HG02973 (cell line): ENCODE measurements at regions not wholly inside any gene's neighbourhood (a gene's known extent, or its start where the extent isn't known, plus 50 kb on each side); places are given as distances from the start of the nearest gene placed in this dataset.

ENCODE experiments used
- ATAC-seq: cut with Tn5 transposase; IDR thresholded peaks from one replicate; pipeline ENCODE4 v1.9.1; 2021; ENCODE audit warnings: moderate library complexity; ENCODE audit not compliant: unreplicated experiment

DNA sequence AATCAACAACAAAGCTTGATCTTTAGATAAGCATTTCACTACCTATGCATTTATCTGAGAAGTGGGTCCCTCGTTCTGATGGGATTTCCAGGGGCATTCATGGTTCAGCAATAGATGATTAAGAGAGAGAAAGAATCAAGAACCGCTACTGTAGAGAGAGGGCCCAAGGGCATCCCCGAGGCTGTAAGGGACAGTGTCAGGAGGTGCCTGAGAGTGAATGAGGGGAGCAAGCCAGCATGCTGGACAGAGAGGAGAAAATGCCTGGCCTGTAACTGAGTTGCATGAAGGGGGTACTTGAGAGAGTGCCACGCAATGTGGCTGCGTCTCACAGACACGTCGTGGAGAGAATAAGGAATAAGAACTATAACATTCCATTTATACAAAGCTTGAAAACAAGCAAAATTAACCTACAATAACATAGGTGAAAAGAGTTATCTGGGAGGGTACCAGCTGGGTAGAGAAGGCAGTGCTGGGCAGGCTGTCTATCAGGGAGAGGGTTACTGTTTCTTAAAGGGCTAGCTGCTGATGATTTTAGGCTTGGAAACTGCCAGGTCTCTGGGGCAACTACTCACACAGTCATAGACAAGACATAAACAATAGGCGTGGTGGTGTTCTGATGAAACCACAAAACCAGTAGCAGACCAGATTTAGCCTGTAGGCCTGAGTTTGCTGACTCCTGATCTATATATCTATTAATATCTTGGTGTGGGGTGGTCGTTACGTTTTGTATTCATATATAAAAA is 374.6 kb upstream of the CFAP20DC start:
- ATAC-seq: no peak

DNA sequence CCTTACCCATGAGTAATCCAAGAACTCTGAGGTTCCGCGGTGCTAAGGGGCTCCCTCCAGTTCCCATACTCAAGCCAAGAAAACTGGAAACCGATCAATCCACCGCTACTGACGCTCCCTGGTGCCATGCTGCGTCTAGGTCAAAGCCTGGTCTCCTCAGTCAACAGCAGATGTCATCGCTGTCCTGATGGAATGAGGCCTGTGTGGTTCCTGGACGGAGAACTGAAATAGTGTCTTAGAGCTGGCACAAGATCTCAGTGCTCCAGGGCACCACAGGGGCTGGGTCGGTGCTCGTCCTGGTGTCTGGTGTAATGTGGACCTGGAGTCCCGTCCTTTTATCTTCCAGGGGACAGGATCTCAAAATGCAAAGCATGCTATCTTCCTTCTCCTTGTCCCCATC is 373.9 kb upstream of the CFAP20DC start:
- no peak for ATAC-seq

DNA sequence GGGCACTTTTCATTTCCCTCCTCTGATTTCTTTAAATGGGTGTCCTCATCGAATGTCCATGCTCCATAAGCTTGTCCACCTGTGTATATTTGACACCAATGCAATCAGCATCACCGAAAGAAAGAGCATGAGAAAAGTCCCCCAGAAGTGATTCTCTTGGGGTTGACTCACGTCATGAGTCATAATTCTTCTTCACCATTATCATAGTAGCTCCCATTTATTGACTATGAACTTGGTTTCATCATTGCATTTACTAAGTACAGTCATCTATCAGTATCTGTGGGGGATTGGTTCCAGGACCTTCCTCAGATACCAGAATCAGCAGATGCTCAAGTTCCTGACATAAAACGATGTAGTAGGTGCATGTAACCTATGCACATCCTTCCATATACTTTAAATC is 372.5 kb upstream of the CFAP20DC start:
- ATAC-seq: no peak

DNA sequence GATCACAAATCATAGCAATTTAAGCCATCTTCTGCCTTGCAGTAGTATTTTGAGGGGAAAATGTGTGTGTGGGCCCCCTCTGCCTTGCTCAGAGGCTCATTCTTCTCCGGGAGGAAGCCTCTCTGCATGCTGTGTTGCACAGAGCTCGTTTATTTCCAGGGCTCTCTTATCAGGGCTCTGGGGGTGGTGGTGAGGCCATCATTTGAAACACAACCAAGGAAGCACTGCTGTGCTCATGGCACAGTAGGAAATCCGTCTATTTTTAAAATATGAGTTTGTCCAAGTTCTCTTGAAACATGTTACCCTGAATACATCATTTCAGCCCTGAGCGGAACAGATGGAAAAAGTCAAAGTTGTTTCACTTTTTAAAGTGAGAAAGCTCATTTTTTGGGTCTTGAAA is 369.0 kb upstream of the CFAP20DC start:
- ATAC-seq: no peak

DNA sequence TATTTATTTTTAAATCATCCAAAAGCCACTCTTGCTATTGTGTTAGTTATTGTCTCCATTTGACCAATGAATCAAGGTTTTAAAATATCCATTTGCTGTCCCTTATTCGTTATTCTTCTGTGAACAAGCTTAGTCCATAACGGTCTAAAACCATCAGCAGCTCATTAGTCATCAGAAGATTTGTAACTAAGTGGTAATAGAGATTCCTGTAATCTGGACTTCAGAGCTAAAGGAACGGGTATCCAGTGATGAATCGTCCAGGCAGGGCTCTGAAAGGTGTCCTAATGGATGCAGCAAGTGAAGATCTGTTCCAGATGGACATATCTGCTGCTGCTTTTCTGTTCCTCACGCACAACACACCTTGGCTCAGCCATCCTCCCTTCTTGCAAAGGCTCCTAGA is 362.7 kb upstream of the CFAP20DC start:
- ATAC-seq: no peak

DNA sequence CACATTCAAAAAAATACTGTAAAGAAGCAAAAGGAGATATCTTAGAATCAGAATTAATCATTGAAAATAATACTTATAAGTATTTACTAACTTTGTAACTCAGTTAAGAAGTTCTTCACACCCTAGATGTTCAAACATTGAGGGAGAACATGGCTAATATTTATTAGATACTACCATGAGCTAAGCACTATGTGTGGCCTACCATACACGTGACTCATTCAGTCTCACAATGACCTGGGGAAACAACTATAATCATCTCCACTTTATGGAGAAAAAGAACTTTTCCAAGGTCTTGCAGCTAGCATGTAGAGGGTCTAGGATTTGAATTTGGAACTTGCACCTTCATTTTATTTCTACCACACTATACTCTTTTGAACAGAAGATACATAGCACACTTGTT is 361.9 kb upstream of the CFAP20DC start:
- ATAC-seq: no peak

DNA sequence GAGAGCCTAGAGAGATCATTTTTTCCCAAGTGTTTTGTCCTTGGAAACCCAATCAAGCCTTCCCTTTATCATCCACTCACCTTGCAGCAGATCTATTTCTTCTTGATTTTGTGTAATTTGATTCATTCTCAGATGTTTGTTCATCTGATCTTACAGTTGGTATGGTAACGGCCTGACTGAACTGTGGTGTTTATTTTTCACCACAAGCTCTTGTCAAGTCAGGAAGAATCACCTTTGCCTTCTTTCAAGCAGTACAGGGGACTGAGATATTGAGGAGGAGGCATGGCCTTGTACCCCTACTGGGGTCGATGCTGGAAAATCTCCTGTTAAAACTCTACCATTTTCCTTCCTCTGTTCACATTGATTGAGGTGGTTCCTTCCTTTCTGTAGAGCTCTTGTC is 361.4 kb upstream of the CFAP20DC start:
- no peak for ATAC-seq

DNA sequence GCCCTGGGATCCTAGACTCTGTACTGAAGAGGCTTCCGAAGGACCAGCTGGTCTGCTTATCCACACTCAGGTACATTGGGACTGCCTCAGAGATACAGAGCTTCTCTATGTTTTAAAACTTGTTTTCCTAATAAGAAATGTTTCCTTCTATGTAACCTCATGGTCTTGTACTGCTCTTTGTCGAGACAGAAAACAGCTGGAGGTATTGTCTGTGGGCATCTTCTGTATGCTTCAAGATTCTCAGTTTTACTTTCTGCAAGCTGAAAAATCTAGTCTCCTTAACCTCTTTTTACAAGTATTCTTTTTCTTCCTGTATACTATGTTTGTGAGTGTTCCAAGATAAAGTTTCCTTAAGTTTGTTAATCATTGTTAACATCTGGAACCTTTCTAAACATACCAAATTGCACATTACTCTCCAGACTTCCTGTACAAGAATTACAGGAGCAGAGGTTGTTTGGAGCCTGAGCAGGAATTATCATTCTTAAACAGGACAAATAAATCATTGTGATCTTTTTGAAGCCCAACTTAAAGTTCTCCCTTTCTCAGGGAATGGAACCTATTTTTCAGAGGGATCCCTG is 358.3 kb upstream of the CFAP20DC start:
- ATAC-seq: peak; percentile 64

DNA sequence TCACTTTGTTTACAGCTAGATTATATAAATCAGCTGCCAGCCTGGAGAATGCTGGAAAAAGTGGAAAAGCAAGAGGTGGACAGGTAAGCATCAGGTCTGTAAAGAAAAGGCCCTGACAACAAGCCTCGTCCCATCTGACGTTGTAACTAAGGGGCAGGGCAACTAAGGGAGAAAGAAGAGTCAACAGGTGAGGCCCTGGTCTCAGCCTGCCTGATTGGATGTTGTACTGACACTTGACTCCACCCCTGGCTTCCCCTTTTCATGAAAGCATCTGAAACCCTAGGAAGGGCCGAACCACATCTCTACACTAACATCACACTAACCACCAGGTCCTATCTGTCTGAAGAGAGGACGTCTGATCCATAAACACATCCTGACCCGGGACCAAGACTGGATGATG is 357.6 kb upstream of the CFAP20DC start:
- ATAC-seq: no peak

DNA sequence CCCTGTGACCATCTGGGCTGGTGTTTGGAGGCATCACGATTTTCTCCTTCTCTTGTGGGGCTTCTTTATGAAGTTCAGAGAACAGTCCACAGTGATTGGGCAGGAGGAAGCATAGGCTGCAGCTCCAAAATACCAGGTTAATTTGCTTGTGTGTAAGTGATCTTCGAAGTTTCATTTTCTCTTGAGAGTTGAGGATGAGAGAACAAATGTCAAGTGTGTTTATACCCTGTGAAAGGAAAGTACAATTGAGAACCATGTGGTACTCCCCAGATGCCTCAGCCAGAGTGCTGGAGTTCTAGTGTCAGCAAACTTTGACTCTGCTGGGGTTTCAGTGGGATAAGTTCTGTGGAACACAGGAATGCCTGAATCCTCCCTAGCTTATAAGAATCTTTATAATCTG is 357.1 kb upstream of the CFAP20DC start:
- peak; percentile 70 for ATAC-seq

DNA sequence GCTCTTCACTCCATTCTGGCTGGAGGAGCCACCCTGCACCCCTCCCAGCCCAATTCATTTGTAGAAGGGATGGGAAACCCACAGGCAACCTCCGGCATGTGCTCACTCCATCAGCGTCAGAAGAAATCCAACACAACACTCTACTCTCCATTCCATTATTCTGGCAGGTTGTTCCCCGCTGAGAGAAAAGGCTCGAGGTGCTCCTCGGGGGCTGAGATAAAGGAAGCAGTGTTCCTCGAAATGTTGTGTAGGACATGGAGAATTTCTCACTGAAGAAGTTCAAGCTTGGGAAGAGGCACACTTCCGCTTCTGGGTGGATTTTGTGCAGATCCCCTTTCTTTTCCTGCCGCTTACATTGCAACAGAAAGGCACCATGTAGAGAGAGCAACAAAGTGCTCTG is 355.0 kb upstream of the CFAP20DC start:
- ATAC-seq: no peak

DNA sequence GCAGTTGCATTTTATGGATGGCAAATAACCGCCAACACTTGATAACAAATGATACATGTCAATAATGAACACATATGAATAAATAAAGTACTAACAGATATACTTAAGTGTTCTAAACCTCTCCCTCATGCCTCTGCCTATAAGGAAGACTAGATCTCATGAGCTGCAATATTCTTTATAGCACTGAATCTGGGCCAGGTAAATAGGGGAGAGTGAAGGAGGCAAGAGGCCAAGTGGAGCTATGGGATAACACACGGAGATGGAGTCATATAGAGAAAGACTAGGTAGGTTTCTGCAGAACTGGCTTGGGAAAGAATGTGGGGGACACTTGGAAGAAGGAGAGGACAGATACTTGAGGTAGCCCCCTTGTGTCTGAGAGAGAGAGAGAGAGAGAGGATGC is 354.2 kb upstream of the CFAP20DC start:
- ATAC-seq: no peak

DNA sequence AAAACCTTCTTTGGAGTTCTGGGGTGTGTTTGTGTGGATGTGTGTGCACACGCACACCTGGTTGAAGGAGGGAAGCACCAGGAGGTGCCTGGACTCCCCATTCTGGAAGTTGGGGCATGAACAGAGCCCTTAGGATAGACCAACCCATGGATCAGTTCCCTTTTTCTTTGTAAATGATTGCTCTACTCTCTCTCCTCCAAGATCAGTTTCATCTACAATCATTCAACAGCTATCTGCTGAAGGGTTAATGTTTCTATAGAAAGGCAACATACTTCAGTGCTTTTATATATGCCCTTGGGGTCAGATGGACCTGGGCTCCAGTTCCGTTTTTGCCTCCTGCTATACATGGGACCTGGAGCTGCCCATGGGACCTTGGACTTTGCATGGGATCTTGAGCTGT is 352.1 kb upstream of the CFAP20DC start:
- ATAC-seq: no peak

DNA sequence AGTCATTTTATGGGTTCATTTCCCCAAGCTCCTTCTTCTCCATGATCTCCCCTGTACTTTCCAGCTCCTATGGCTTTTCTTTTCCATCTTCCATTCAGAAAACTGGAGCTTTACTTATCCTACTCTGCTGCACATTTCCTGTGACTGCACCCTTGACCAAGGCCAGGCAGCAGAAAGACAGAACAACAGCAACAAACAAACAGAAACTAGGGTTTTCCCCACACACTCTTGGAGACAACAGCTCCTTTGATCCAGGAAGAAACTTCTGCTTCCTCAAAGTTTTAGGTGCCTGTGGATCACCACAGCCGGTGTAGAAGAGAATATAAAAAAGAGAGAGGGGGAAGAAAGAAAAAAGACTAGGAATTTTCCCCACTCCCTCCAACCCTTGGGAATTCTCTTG is 342.3 kb upstream of the CFAP20DC start:
- no peak for ATAC-seq

DNA sequence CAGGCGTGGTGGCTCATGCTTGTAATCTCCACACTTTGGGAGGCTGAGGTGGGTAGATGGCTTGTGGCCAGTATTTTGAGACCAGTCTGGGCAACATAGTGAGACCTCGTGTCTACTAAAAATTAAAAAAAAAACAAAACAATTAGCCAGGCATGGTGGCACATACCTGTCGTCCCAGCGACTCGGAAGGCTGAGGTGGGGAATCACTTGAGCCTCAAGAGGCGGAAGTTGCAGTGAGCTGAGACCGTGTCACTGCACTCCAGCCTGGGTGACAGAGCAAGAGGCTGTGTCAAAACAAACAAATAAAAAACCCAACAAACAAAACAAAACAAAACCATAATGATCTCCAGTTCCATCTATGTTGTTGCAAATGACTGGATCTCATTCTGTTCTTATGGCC is 341.3 kb upstream of the CFAP20DC start:
- ATAC-seq: no peak

DNA sequence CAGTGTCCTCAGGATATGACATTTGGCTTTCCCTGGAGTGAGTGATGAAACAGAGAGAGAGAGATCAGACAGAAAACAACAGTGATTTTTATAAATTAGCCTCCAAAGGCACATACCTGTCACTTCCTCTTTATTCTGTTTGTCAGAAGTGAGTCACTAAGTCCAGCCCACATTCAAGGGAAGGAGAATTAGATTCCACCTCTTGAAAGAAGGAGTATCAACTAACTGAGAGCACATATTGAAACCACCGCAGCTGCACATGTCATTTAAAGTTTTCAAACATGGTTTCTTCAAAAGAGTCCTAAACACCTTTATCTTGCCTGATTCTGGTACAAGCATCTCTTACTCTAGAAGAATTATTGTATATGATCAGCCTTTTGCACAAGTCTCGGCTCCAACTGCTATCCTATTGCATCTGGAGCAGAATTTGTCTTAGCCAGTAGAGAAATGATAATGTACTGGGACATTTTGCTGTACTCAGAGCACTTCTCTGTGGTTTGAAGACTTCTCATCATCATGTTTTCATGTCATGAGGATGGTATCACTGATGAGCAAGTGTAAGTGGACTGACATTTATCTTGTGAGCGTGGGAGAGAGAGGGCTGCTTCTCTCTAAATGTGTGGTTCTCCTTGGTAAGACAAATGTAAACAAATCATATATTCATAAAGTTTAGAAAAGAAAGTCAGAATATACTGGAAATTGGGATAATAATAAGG is 338.9 kb upstream of the CFAP20DC start:
- ATAC-seq: peak; percentile 32

DNA sequence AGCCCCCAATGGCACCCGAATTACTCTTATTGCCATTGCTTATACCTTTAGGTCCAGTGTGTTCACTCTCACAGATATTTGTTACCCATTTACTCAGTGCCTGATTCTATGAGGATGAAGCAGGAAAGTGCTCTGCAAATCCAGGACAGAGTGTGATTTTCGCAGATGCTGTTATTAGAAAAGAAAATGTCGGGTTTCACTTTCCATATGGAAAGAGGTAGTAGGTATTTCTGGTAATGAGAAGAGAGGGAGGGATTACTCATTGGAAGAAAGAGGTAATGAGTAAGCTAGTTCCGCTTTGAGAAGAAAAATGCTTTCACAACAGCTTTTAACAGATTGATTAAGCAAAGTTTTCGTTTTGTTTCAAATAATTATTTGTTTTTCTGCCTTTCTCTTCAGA is 336.3 kb upstream of the CFAP20DC start:
- peak; percentile 84 for ATAC-seq

DNA sequence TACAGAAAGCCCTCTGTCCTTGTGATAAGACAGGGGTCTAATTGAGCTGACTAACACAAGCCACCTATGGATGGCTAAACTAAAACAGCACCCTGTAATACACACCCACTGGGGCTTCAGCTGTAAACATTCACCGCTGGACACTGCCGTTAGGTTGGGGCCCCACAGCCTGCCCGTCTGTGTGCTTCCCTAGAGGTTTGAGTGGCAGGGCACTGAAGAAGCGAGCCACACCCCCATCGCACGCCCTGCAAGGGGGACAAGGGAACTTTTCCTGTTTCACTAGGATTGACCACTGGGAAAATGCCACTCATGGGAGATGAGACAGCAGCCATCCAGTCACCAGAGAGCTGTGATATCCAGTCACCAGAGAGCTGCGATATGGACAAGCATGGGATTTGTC is 335.7 kb upstream of the CFAP20DC start:
- no peak for ATAC-seq

DNA sequence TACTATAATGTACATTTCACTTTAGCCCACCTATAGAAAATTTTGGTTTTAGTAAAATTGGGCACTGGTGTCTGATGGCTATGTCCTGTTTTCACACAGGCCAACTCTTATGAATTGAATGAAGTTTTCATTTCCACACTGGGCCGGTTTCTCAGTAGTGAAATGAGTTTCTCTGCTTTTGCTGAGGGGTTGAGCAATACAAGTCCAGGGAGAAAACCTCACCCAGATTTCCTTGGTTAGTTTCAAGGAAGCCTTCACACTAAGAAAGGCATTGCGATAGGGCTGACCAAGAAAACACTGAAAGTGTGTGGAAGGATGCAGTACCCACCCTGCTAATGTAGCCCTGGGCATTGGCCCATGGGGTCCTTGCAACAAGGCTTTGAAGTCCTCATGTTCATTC is 331.5 kb upstream of the CFAP20DC start:
- ATAC-seq: peak; percentile 70

DNA sequence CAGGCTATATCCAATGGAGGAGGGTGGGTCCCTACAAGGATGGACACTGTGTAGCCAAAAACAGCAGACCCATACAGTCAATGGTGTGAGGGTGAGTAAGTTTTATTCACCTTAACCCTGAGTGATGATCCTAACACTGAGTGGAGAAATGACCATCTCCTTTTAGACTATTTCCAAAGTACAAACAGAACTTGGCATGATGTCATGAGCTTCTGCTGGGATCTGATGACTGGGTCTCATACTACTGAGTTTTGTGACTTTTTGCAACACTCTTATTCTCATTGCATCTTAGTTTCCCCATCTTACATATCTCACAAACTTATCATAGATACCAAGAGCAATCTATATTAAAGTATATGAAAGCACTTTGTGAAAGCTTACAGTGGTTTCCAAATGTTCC is 330.3 kb upstream of the CFAP20DC start:
- no peak for ATAC-seq

DNA sequence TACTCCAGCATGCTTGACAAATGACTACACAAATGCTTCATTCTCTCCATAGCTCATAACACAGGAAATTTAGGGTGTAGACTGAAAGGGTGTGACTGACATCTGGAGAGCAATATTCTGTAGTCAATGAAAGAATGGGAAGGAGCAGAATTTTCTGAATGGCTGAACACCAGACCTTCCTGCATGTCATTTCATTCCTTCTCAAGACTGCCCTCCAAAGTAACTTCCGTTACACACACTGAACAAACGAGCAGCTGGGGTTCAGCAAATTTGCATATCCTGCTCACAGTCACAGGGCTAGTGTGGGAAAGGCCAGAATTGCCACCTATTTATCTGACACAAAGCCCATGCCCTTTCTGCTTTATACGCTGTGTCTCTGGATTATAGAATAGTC is 325.0 kb upstream of the CFAP20DC start:
- peak; percentile 100 for ATAC-seq

DNA sequence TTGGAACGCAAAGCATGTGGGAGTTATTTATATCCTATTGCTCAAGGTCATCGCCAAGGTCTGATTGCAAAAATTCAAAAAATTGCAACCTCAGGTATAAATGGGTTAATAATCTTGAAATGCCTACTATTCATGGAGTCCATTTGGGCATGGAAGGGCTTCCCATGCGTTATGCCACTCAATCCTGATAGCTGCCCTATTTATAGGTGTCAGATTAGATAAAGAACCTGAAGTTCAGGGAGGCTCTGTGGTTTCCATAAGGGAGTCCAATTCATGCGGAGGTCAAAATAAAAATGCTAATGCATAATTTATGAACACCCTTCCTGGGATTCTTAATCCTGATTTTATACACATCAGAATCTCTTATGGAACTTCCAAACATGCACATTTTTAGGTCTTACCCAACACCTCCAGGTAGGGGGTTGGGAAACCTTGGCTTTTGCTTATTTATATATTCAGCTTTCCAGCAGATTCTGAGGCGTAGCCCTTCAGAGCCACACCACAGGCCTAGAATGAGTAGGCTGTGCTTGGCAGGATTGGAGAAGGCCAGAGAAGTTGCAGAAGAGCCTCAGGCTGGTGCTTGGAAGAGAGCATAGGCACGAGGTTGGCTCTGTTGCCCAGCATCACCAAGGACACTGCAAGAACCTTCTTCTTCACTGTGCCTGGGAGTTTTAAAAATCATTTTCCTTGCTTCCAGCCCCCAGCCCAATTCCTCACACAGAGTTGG is 324.4 kb upstream of the CFAP20DC start:
- ATAC-seq: peak; percentile 18
